ENCODE measurements at regions not wholly inside any gene's neighbourhood (a gene's known extent, or its start where the extent isn't known, plus 50 kb on each side); places are given as distances from the start of the nearest gene placed in this dataset.

- no peak for DNase-seq (ENCODE audit: low spot score in 2 of 2)
- Histone ChIP-seq H3K4me3 (no peak overlapping the region), H3K27me3 (no peaks in the 10 kb centered on the region), H3K9me3 (no peaks in the 10 kb centered on the region), H3K4me1 (no peaks in the 10 kb centered on the region), H3K27ac (no peak overlapping the region), H3K36me3 (no peaks in the 10 kb centered on the region)
- TF ChIP-seq, protein P1, sequence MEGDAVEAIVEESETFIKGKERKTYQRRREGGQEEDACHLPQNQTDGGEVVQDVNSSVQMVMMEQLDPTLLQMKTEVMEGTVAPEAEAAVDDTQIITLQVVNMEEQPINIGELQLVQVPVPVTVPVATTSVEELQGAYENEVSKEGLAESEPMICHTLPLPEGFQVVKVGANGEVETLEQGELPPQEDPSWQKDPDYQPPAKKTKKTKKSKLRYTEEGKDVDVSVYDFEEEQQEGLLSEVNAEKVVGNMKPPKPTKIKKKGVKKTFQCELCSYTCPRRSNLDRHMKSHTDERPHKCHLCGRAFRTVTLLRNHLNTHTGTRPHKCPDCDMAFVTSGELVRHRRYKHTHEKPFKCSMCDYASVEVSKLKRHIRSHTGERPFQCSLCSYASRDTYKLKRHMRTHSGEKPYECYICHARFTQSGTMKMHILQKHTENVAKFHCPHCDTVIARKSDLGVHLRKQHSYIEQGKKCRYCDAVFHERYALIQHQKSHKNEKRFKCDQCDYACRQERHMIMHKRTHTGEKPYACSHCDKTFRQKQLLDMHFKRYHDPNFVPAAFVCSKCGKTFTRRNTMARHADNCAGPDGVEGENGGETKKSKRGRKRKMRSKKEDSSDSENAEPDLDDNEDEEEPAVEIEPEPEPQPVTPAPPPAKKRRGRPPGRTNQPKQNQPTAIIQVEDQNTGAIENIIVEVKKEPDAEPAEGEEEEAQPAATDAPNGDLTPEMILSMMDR (IDR thresholded peaks at IDR 0.05) = no peak
- intact Hi-C loops (cut with DNase I) = no loop called here
Observed at GRCh38 chr7:34417781-34418180, 240.2 kb upstream of the NPSR1 start.

DNA sequence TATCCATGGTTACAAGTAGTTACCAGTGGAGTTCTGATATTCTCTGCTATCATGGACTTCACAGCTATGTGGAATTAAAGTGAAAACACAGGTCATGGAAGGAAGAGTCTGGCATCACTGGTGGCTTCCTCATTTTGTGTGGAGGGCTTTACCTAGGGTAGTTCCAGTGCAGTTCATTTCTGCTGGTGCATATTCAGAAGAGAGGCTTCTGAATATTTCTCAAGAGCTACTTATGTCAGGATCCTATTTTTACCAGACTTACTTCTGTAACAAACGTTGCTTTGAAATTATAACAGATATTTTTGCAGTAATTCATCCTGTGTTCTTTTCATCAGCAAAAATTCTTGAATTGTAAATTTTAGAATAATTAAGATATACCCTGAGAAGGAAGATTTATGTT lies 236.5 kb upstream of the NPSR1 start:
- Histone ChIP-seq H3K36me3 (no peaks in the 10 kb centered on the region), H3K4me3 (no peak overlapping the region), H3K27me3 (no peaks in the 10 kb centered on the region), H3K4me1 (no peaks in the 10 kb centered on the region), H3K27ac (no peak overlapping the region), H3K9me3 (no peaks in the 10 kb centered on the region)
- intact Hi-C loops (cut with DNase I) = no loop called here
- no peak for DNase-seq (ENCODE audit: low spot score in 2 of 2)
- TF ChIP-seq, protein P1 (IDR thresholded peaks at IDR 0.05) = no peak

GRCh38 chr7:34425194-34425593 lies 232.8 kb upstream of the NPSR1 start:
- no peak for DNase-seq (ENCODE audit: low spot score in 2 of 2)
- H3K4me3 ChIP-seq = no peak overlapping the region
- intact Hi-C loops (cut with DNase I) = no loop called here
- H3K27me3 ChIP-seq = no peaks in the 10 kb centered on the region
- no peaks in the 10 kb centered on the region for H3K9me3 ChIP-seq
- no peaks in the 10 kb centered on the region for H3K36me3 ChIP-seq
- TF ChIP-seq, protein P1 (IDR thresholded peaks at IDR 0.05) = no peak
- H3K4me1 ChIP-seq = no peaks in the 10 kb centered on the region
- no peak overlapping the region for H3K27ac ChIP-seq

DNA sequence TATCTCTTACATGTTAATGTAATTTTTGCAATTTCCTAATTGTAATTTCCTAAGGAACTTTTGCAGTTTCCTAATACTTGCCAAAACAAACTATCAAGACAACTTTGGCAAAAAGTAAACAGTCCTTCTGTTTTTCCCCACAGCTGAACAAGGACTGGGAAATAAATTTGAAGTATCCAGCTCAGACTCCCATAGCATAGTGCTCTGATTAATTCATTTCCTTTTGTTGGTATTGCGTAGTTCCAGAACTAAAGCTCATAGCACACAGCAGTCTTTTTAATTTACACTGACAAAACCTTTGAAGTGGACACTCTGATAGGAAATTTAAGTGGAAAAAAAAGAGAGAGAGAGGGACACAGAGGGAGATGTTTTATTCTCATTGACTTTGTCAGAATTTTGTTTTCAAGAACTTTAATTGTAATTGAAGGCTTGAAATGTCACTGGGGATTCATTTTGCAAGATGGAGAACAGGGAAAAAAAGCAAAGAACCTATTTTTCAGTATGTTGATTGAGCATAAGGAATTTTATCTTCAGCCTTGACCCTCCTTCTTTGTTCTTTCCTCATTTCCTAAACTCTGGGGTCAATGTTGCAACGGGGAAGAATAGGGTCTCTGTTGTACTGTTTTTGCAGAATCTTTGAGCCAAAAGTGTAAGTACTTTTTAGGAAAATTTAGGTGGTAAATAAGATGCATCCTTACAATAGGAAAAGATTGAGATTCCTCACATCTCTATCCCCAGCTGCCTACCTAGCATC lies 232.2 kb upstream of the NPSR1 start:
- no peak for DNase-seq (ENCODE audit: low spot score in 2 of 2)
- intact Hi-C loops (cut with DNase I) = no loop called here
- no peaks in the 10 kb centered on the region for H3K9me3 ChIP-seq

DNA sequence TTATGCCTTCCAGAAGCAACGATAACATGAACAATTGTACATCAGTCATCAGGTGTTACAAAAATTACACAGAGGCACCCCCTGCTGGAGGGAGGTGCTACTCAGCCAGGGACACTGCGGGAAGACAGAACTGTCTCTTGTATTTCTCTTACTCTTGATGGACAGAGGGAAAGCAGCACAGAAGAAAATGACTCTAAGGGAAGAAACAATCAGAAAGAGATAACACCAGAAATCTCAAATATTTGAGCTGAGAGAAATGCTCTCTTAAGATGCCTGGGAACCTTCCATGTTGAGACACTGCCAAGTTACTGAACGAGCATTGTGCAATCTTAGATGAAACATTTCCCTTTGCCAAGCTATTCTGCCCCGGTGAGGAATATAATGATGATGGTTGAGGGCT lies 227.6 kb upstream of the NPSR1 start:
- no peaks in the 10 kb centered on the region for H3K27me3 ChIP-seq
- H3K9me3 ChIP-seq = no peaks in the 10 kb centered on the region
- H3K36me3 ChIP-seq = no peaks in the 10 kb centered on the region
- H3K27ac ChIP-seq = no peak overlapping the region
- no peak overlapping the region for H3K4me3 ChIP-seq
- intact Hi-C loops (cut with DNase I) = no loop called here
- TF ChIP-seq, protein P1 (IDR thresholded peaks at IDR 0.05) = peak in 1 of 3 experiments; percentile 27
- H3K4me1 ChIP-seq = no peaks in the 10 kb centered on the region
- DNase-seq (ENCODE audit: low spot score in 2 of 2) = no peak

More for the DNA sequence above, 232.2 kb upstream of the NPSR1 start:
- Histone ChIP-seq H3K36me3 (no peaks in the 10 kb centered on the region), H3K27me3 (no peaks in the 10 kb centered on the region), H3K4me3 (no peak overlapping the region), H3K4me1 (no peaks in the 10 kb centered on the region), H3K27ac (no peak overlapping the region)
- TF ChIP-seq, protein P1 (IDR thresholded peaks at IDR 0.05) = no peak

Data from ascending aorta (tissue), 2 donors.